Fibroblast of pulmonary artery (primary cell): ENCODE measurements at regions not wholly inside any gene's neighbourhood (a gene's known extent, or its start where the extent isn't known, plus 50 kb on each side); places are given as distances from the start of the nearest gene placed in this dataset.

Source experiments
- DNase-seq: peaks from one replicate; pipeline ENCODE4 v3.0.0-alpha.2; 2010; ENCODE audit warnings: low read depth
- H3K4me3 ChIP-seq: replicated peaks from 2 replicates; pipeline ENCODE4 v1.5.1; 2011; ENCODE audit warnings: low read depth, mild to moderate bottlenecking, control low read depth, low read length, moderate library complexity
- CTCF ChIP-seq: IDR thresholded peaks from 2 replicates; pipeline ENCODE4 v1.5.1; 2011; ENCODE audit warnings: mild to moderate bottlenecking, control low read depth, low read length, inconsistent platforms; ENCODE audit errors: missing control alignments

- no peak for DNase-seq
Measured at GRCh38 chr6:150536835-150537234, 62.9 kb upstream of the PLEKHG1 start.

DNA sequence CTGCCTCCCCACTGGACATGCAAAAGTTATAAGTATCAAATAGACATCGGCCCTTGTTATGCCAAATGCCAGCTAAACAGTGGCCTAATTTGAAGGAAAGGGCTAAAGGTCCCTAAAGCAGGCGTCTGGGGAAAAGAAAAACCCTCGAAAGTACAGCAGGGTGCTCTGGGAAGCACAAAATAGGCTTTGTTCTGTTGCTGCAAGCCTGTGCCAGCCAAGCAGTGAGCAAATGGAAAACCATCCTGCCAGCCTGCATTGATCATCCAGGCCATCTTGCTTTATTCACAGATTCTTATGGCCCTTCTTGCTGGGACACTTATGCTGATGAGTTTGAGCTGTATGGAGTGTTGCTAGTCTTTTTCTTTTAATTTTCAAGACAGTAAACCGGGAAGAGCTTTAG lies 62.2 kb upstream of the PLEKHG1 start:
- no peak for DNase-seq
- TF ChIP-seq CTCF, result no peak

More at GRCh38 chr6:150536835-150537234, 62.9 kb upstream of the PLEKHG1 start:
- no peak overlapping the region for H3K4me3 ChIP-seq
- no peak for TF ChIP-seq CTCF

DNA sequence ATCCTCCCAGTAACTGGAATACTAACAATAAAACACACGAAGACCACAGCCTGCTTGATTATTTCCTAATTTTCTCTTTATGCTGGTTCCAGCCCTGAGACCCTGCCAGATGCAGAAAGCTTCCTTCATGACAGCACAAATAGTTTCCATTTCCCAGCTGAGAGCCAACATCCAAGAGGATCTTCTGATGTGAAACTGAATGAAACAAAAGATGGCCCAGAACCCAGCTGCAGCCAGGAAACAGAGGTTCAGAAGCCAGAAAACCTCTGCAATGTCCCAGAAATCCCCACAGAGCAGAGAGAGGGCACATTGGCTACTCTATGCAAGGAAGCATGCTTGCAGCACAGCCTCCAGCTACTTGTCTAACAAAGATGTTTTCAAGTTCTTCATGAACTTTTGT lies 61.8 kb upstream of the PLEKHG1 start:
- TF ChIP-seq CTCF, result no peak
- no peak for DNase-seq

More for the DNA sequence above, 62.2 kb upstream of the PLEKHG1 start:
- H3K4me3 ChIP-seq, result no peak overlapping the region

DNA sequence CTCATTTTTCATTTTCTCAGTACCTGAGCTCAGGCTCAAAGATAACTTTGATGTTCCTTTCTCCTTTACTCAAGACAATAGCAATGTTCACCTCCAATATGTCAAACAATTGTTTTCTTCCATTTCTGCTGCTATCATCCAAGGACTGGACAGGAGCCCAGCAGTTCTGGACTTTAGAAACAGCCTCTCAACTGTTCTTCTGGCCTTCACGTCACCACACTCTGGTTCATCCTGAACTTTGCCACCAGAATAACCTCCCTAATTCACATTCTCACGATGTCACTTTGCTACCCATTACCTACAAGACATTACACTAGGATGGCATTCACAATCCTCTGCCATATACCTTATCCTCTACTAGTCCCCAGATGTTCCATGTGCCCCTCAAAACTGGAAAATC lies 60.6 kb upstream of the PLEKHG1 start:
- DNase-seq, result no peak
- H3K4me3 ChIP-seq, result no peak overlapping the region
- no peak for TF ChIP-seq CTCF

More for the DNA sequence above, 61.8 kb upstream of the PLEKHG1 start:
- H3K4me3 ChIP-seq, result no peak overlapping the region

DNA sequence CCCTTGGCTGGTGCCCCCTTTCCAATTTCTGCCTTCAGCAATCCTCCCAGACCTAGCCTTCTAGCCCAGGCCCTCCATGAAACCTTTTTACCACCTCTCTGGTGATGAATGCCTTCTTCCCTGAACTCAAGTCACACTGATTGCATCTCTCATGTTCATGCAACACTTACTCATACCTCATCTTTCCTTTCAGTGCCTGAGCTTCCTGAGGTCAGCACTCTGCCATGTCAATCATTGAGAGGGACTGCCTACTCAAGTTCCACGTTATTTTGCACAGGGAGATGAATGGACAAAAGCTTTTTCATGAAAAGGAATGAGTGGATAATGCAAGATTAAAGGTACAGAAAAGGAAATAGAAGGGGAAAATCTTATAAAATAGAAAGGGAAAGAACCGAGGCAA lies 60.1 kb upstream of the PLEKHG1 start:
- TF ChIP-seq CTCF, result no peak
- no peak overlapping the region for H3K4me3 ChIP-seq
- DNase-seq, result no peak

GRCh38 chr6:150541576-150541975 lies 58.1 kb upstream of the PLEKHG1 start:
- no peak for TF ChIP-seq CTCF
- no peak overlapping the region for H3K4me3 ChIP-seq
- no peak for DNase-seq

DNA sequence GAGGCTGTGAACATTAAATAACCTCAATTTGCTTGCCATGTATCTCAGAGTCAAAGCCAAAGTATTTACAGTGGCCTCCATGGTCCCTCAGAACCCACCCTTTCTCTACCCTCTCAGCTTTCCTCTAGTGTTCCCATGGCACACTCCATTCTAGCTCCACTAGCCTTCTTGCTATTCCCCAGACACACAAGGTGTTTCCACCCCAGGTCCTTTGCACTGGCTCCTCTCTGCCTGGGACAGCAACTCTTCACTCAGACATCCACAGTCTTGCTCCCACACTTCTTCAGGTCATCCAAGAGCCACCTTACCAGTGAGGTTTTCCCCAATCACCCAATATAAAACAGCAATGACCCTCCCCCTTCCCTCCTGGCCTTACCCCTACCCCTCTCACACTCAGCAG lies 56.5 kb upstream of the PLEKHG1 start:
- no peak for TF ChIP-seq CTCF
- no peak overlapping the region for H3K4me3 ChIP-seq
- DNase-seq, result no peak
